H1 (cell line): ENCODE measurements at regions not wholly inside any gene's neighbourhood (a gene's known extent, or its start where the extent isn't known, plus 50 kb on each side); places are given as distances from the start of the nearest gene placed in this dataset.

Source experiments
- CTCF ChIA-PET: fragments of 300-600 bp; sonication (Branson Sonifier 250); formaldehyde crosslinking; loops from one replicate; lab custom pipeline; 2021; ENCODE audit not compliant: partially characterized antibody; lab: Charles Lee
- POLR2A ChIA-PET: fragments of 300-600 bp; sonication (Branson Sonifier 250); formaldehyde crosslinking; loops from one replicate; lab custom pipeline; 2021; ENCODE audit warnings: inconsistent platforms; ENCODE audit not compliant: partially characterized antibody; lab: Charles Lee
- DNase-seq, 2 experiments: peaks; one replicate each; pipeline versions ENCODE4 v3.0.0 to v3.0.0-alpha.2; 2010 to 2022; ENCODE audit warnings: low spot score in 2 of 2, low read depth in 1 of 2, mixed read lengths in 1 of 2
- FAIRE-seq: peaks from 2 replicates; lab custom pipeline; 2011; peaks lifted over from hg19 to GRCh38; lab: Jason Lieb, UNC
- H2AFZ ChIP-seq: 2 replicates; pipeline ENCODE4 v1.8.1; 2012; ENCODE audit warnings: low read length, inconsistent platforms
- H2AK5ac ChIP-seq: 2 replicates; pipeline ENCODE4 v1.6.1; 2013; ENCODE audit warnings: low read depth, low read length
- H2BK120ac ChIP-seq: replicated peaks from 2 replicates; pipeline ENCODE3; 2013; ENCODE audit warnings: low read depth, low read length, inconsistent platforms
- H2BK12ac ChIP-seq: 2 replicates; pipeline ENCODE4 v1.6.1; 2013; ENCODE audit warnings: low read depth, low read length
- H2BK15ac ChIP-seq: 2 replicates; pipeline ENCODE4 v1.6.1; 2013; ENCODE audit warnings: low read length
- H2BK20ac ChIP-seq: 2 replicates; pipeline ENCODE4 v1.6.1; 2013; ENCODE audit warnings: low read length
- H2BK5ac ChIP-seq: 2 replicates; pipeline ENCODE4 v1.6.1; 2013; ENCODE audit warnings: low read depth, low read length
- H3K14ac ChIP-seq: 2 replicates; pipeline ENCODE4 v1.6.1; 2013; ENCODE audit warnings: inconsistent platforms; ENCODE audit not compliant: insufficient read length
- H3K18ac ChIP-seq: 2 replicates; pipeline ENCODE4 v1.6.1; 2013; ENCODE audit warnings: low read length; ENCODE audit errors: extremely low read depth
- H3K23ac ChIP-seq: 2 replicates; pipeline ENCODE4 v1.6.1; 2013; ENCODE audit warnings: inconsistent platforms; ENCODE audit not compliant: insufficient read length
- H3K23me2 ChIP-seq: 2 replicates; pipeline ENCODE4 v1.6.1; 2013; ENCODE audit warnings: low read depth, low read length
- H3K27ac ChIP-seq: 2 replicates; pipeline ENCODE4 v1.6.1; 2011; ENCODE audit warnings: low read depth, low read length, inconsistent platforms
- H3K27me3 ChIP-seq, 4 experiments: replicated peaks in 1 of 4; 1 replicate in 1 of 4; 2 replicates in 3 of 4; pipeline versions ENCODE4 v1.6.1 to v1.8.1; 2011 to 2013; ENCODE audit warnings: low read length in 3 of 4, mild to moderate bottlenecking in 3 of 4, inconsistent platforms in 2 of 4, mixed read lengths in 2 of 4, moderate library complexity in 1 of 4; ENCODE audit not compliant: control insufficient read depth in 3 of 4, insufficient read depth in 3 of 4; ENCODE audit errors: extremely low read depth in 1 of 4
- H3K36me3 ChIP-seq, 4 experiments: 2 replicates each; pipeline versions ENCODE4 v1.6.1 to v1.8.1; 2011 to 2013; ENCODE audit warnings: mild to moderate bottlenecking in 4 of 4, low read length in 3 of 4, moderate library complexity in 2 of 4, control low read depth in 1 of 4, inconsistent platforms in 1 of 4; ENCODE audit not compliant: insufficient read depth in 4 of 4, control insufficient read depth in 2 of 4
- H3K4ac ChIP-seq: replicated peaks from 2 replicates; pipeline ENCODE3; 2013; ENCODE audit warnings: low read length, low read depth, mixed read lengths, inconsistent platforms; ENCODE audit not compliant: insufficient read length
- H3K4me1 ChIP-seq, 4 experiments: replicated peaks in 1 of 4; 1 replicate in 1 of 4; 2 replicates in 3 of 4; pipeline versions ENCODE4 v1.6.1 to v1.8.1; 2011 to 2013; ENCODE audit warnings: low read length in 3 of 4, inconsistent platforms in 2 of 4, mixed read lengths in 1 of 4; ENCODE audit not compliant: insufficient read depth in 4 of 4, control insufficient read depth in 3 of 4
- H3K4me2 ChIP-seq, 2 experiments: 2 replicates each; pipeline versions ENCODE4 v1.6.1 to v1.8.1; 2011 to 2013; ENCODE audit warnings: low read depth in 2 of 2, low read length in 2 of 2, control low read depth in 1 of 2, inconsistent platforms in 1 of 2, mild to moderate bottlenecking in 1 of 2; ENCODE audit not compliant: insufficient read depth in 1 of 2
- H3K4me3 ChIP-seq, 4 experiments: fragments of 200-600, 300-600 bp in 1 of 4; sonication (generic), shearing (Covaris generic), sonication (Bioruptor Twin) in 1 of 4; 2 replicates each; pipeline versions ENCODE4 v1.5.1 to v1.8.1; 2011 to 2016; ENCODE audit warnings: low read length in 4 of 4, low read depth in 3 of 4, control low read depth in 2 of 4, inconsistent platforms in 2 of 4, mild to moderate bottlenecking in 2 of 4, mixed read lengths in 1 of 4, moderate library complexity in 1 of 4; ENCODE audit not compliant: insufficient read depth in 2 of 4; ENCODE audit errors: extremely low read depth in 1 of 4
- H3K56ac ChIP-seq: replicated peaks from 2 replicates; pipeline ENCODE3; 2013; ENCODE audit warnings: low read depth, mild to moderate bottlenecking, mixed read lengths, low read length, inconsistent platforms; ENCODE audit not compliant: insufficient read length
- H3K79me1 ChIP-seq: 2 replicates; pipeline ENCODE4 v1.6.1; 2013; ENCODE audit warnings: low read depth, low read length, control low read depth
- H3K79me2 ChIP-seq, 2 experiments: 2 replicates each; pipeline versions ENCODE4 v1.6.1 to v1.8.1; 2012 to 2013; ENCODE audit warnings: low read length in 2 of 2, mild to moderate bottlenecking in 2 of 2, inconsistent platforms in 1 of 2; ENCODE audit not compliant: insufficient read depth in 2 of 2, control insufficient read depth in 1 of 2
- H3K9ac ChIP-seq, 4 experiments: replicated peaks in 1 of 4; 1 replicate in 1 of 4; 2 replicates in 3 of 4; pipeline versions ENCODE4 v1.6.1 to v1.8.1; 2011 to 2013; ENCODE audit warnings: low read depth in 3 of 4, low read length in 3 of 4, control low read depth in 2 of 4, mild to moderate bottlenecking in 2 of 4, moderate library complexity in 2 of 4, inconsistent platforms in 1 of 4; ENCODE audit errors: extremely low read depth in 1 of 4
- H3K9me3 ChIP-seq, 2 experiments: 2 replicates each; pipeline versions ENCODE4 v1.6.1 to v1.8.1; 2012 to 2013; ENCODE audit warnings: mild to moderate bottlenecking in 2 of 2, moderate library complexity in 2 of 2, control low read depth in 1 of 2, inconsistent platforms in 1 of 2, low read depth in 1 of 2, low read length in 1 of 2, mixed read lengths in 1 of 2; ENCODE audit not compliant: insufficient read depth in 2 of 2
- H4K20me1 ChIP-seq, 2 experiments: replicated peaks in 1 of 2; 2 replicates each; pipeline versions ENCODE3 to v1.8.1; 2011 to 2013; ENCODE audit warnings: inconsistent platforms in 2 of 2, low read length in 2 of 2, mild to moderate bottlenecking in 1 of 2; ENCODE audit not compliant: insufficient read depth in 2 of 2, control insufficient read depth in 1 of 2
- H4K5ac ChIP-seq: 2 replicates; pipeline ENCODE4 v1.6.1; 2013; ENCODE audit warnings: low read length, low read depth, mixed read lengths, inconsistent platforms; ENCODE audit not compliant: insufficient read length
- H4K8ac ChIP-seq: 2 replicates; pipeline ENCODE4 v1.8.0; 2013; ENCODE audit warnings: mild to moderate bottlenecking, moderate library complexity, low read length, inconsistent platforms; ENCODE audit not compliant: insufficient read depth; ENCODE audit errors: extremely low read depth
- H4K91ac ChIP-seq: replicated peaks from 2 replicates; pipeline ENCODE3; 2013; ENCODE audit warnings: low read length, mixed read lengths, inconsistent platforms; ENCODE audit not compliant: insufficient read length
- BRCA1 ChIP-seq: IDR thresholded peaks from 2 replicates; pipeline ENCODE4 v1.6.1; 2012; ENCODE audit warnings: low read depth, low read length, improper control_type of control experiment
- CBX8 ChIP-seq: fragments of 300-800, 300-1000 bp; sonication (generic); IDR thresholded peaks from 2 replicates; pipeline ENCODE4 v1.7.1; 2016; ENCODE audit warnings: low read depth, low read length, borderline replicate concordance
- CEBPB ChIP-seq: IDR thresholded peaks from 2 replicates; pipeline ENCODE4 v1.6.1; 2012; ENCODE audit warnings: low read depth, low read length
- EZH2 ChIP-seq: fragments of 200-600 bp; sonication (generic); IDR thresholded peaks from 2 replicates; pipeline ENCODE4 v1.7.1; 2012; ENCODE audit warnings: low read depth, mild to moderate bottlenecking, moderate library complexity, low read length, inconsistent platforms; ENCODE audit not compliant: severe bottlenecking
- NANOG ChIP-seq: IDR thresholded peaks from 2 replicates; pipeline ENCODE4 v1.6.1; 2011; ENCODE audit warnings: low read length, low read depth, mild to moderate bottlenecking, inconsistent platforms; ENCODE audit not compliant: insufficient read depth, poor library complexity, severe bottlenecking
- NRF1 ChIP-seq: IDR thresholded peaks from 2 replicates; pipeline ENCODE4 v1.6.1; 2011; ENCODE audit warnings: mild to moderate bottlenecking, low read depth, low read length, improper control_type of control experiment
- TAF1 ChIP-seq: IDR thresholded peaks from 2 replicates; pipeline ENCODE4 v1.6.1; 2011; ENCODE audit warnings: mild to moderate bottlenecking, low read depth, low read length
- TAF7 ChIP-seq: optimal IDR thresholded peaks from 2 replicates; pipeline ENCODE3; 2011; ENCODE audit warnings: low read depth, mild to moderate bottlenecking, inconsistent platforms, low read length, moderate library complexity, borderline replicate concordance
- TBP ChIP-seq: IDR thresholded peaks from 2 replicates; pipeline ENCODE4 v1.6.1; 2011; ENCODE audit warnings: low read depth, low read length, improper control_type of control experiment
- USF2 ChIP-seq: IDR thresholded peaks from 2 replicates; pipeline ENCODE4 v1.6.1; 2011; ENCODE audit warnings: low read length, improper control_type of control experiment
- WGBS, 2 experiments: shearing (Covaris generic) in 1 of 2; methylation state at CpG; one replicate each; pipeline versions ENCODE4 v1.1.6 to v1.1.7; 2013 to 2015; ENCODE audit warnings: low lambda C conversion rate in 2 of 2, mixed read lengths in 2 of 2, inconsistent platforms in 1 of 2, low coverage in 1 of 2, missing lambda C conversion rate in 1 of 2; ENCODE audit not compliant: insufficient replicate concordance in 2 of 2, insufficient coverage in 1 of 2, insufficient read length in 1 of 2; ENCODE audit errors: extremely low coverage in 1 of 2, missing lambda C conversion rate in 1 of 2; 5-methylcytosine and 5-hydroxymethylcytosine counted together

- 97% methylated on average over 4 of the region's 4 CpGs; no CpG with 5 or more reads in 1 of the 2 experiments for WGBS, 2 experiments
- Histone ChIP-seq H3K18ac (no peak overlapping the region), H3K23me2 (no peaks in the 10 kb centered on the region), H3K27me3 (no peaks in the 10 kb centered on the region), H4K5ac (no peak overlapping the region), H4K20me1 (no peaks in the 10 kb centered on the region), H3K14ac (no peak overlapping the region), H3K27ac (no peak overlapping the region), H3K79me2 (no peaks in the 10 kb centered on the region), H3K9ac (no peak overlapping the region)
- DNase-seq: no peak
- TF ChIP-seq BRCA1: no peak
- no peak for TF ChIP-seq NRF1
- no peak for TF ChIP-seq TAF7
- TF ChIP-seq EZH2: no peak
- no peak for TF ChIP-seq CBX8
- TF ChIP-seq NANOG: no peak
- TF ChIP-seq USF2: no peak
- no peak for TF ChIP-seq TBP
- no peak for TF ChIP-seq CEBPB
- no peak for TF ChIP-seq TAF1
- TF ChIP-seq, all 59 proteins: peak for 0
- Histone ChIP-seq H2BK15ac (no peak overlapping the region), H2AK5ac (no peak overlapping the region), H3K4me3 (no peak overlapping the region), H4K91ac (no peak overlapping the region), H3K56ac (no peak overlapping the region), H3K4me1 (peaks cover 0 to 12% (median 10%) of the 10 kb centered on the region in 4 experiments; a peak in 6 of 7 replicates), H3K4ac (no peak overlapping the region), H4K8ac (no peak overlapping the region), H2BK5ac (no peak overlapping the region), H3K4me2 (no peak overlapping the region), H3K9me3 (no peaks in the 10 kb centered on the region), H2BK12ac (no peak overlapping the region), H3K36me3 (no peaks in the 10 kb centered on the region), H3K23ac (no peak overlapping the region), H2BK20ac (no peak overlapping the region), H3K79me1 (no peaks in the 10 kb centered on the region), H2BK120ac (no peak overlapping the region), H2AFZ (no peak overlapping the region)
- no peak for FAIRE-seq
- ChIA-PET CTCF (no interaction called here), POLR2A (no interaction called here)
Observed at GRCh38 chr9:107542411-107543157, 53.0 kb upstream of the KLF4 start.
